GM12878 (cell line): ENCODE measurements at regions not wholly inside any gene's neighbourhood (a gene's known extent, or its start where the extent isn't known, plus 50 kb on each side); places are given as distances from the start of the nearest gene placed in this dataset.

ENCODE experiments used
- ATF2 ChIP-seq: IDR thresholded peaks from 2 replicates; pipeline ENCODE4 v1.6.1; 2012; ENCODE audit warnings: low read length, inconsistent platforms
- BACH1 ChIP-seq: fragments of 450-650 bp; IDR thresholded peaks from 2 replicates; pipeline ENCODE4 v1.6.1; 2017; ENCODE audit warnings: mild to moderate bottlenecking, borderline replicate concordance
- CEBPB ChIP-seq, 2 experiments: fragments of 150-350 bp in 1 of 2; IDR thresholded peaks; 2 replicates each; pipeline ENCODE4 v1.6.1; 2012 to 2014; ENCODE audit warnings: low read depth in 2 of 2, low read length in 2 of 2, borderline replicate concordance in 1 of 2, inconsistent platforms in 1 of 2
- CEBPZ ChIP-seq: fragments of 150-350 bp; IDR thresholded peaks from 2 replicates; pipeline ENCODE4 v1.6.1; 2016; ENCODE audit warnings: low read depth, low read length
- HDAC2 ChIP-seq: fragments of 200-600 bp; sonication (generic); IDR thresholded peaks from 2 replicates; pipeline ENCODE4 v1.6.1; 2017
- IRF4 ChIP-seq: IDR thresholded peaks from 2 replicates; pipeline ENCODE4 v1.6.1; 2011; ENCODE audit warnings: low read depth, low read length
- JUNB ChIP-seq: IDR thresholded peaks from 2 replicates; pipeline ENCODE4 v1.6.1; 2016; ENCODE audit warnings: antibody characterized with exemption, mild to moderate bottlenecking
- KAT2A ChIP-seq: conservative IDR thresholded peaks from 2 replicates; pipeline ENCODE4 v1.6.1; 2011; ENCODE audit warnings: low read depth, low read length; ENCODE audit not compliant: control insufficient read depth
- NR2F1 ChIP-seq: fragments of 450-650 bp; conservative IDR thresholded peaks from 2 replicates; pipeline ENCODE4 v1.6.1; 2017; ENCODE audit warnings: mild to moderate bottlenecking
- PML ChIP-seq: IDR thresholded peaks from 2 replicates; pipeline ENCODE4 v1.6.1; 2012; ENCODE audit warnings: low read length, inconsistent platforms
- POU2F2 ChIP-seq: IDR thresholded peaks from 3 replicates; pipeline ENCODE4 v1.6.1; 2011; ENCODE audit warnings: low read depth, mild to moderate bottlenecking, low read length, borderline replicate concordance
- RCOR1 ChIP-seq: conservative IDR thresholded peaks from 2 replicates; pipeline ENCODE4 v1.6.1; 2012; ENCODE audit warnings: low read depth, low read length, improper control_type of control experiment
- SMAD5 ChIP-seq: IDR thresholded peaks from 2 replicates; pipeline ENCODE4 v1.6.1; 2016; ENCODE audit warnings: antibody characterized with exemption, low read depth
- SMC3 ChIP-seq: IDR thresholded peaks from 2 replicates; pipeline ENCODE4 v1.6.1; 2011; ENCODE audit warnings: low read length, improper control_type of control experiment, borderline replicate concordance
- TARDBP ChIP-seq: IDR thresholded peaks from 2 replicates; pipeline ENCODE4 v1.6.1; 2016; ENCODE audit warnings: borderline replicate concordance
- TBL1XR1 ChIP-seq: IDR thresholded peaks from 2 replicates; pipeline ENCODE4 v1.6.1; 2012; ENCODE audit warnings: low read depth, low read length, improper control_type of control experiment
- TCF12 ChIP-seq: IDR thresholded peaks from 2 replicates; pipeline ENCODE4 v1.6.1; 2011; ENCODE audit warnings: low read depth, mild to moderate bottlenecking, low read length
- YBX1 ChIP-seq: fragments of 450-650 bp; IDR thresholded peaks from 2 replicates; pipeline ENCODE4 v1.6.1; 2016; ENCODE audit warnings: antibody characterized with exemption
- TF ChIP-seq, protein P1 (sequence below): fragments of 450-650 bp; IDR thresholded peaks from 2 replicates; pipeline ENCODE4 v1.6.1; 2016; ENCODE audit warnings: mild to moderate bottlenecking
- TF ChIP-seq, protein P2 (sequence below): IDR thresholded peaks from 2 replicates; pipeline ENCODE4 v1.6.1; 2011; ENCODE audit warnings: borderline replicate concordance, low read depth, mild to moderate bottlenecking, moderate library complexity, mixed read lengths, low read length; ENCODE audit not compliant: insufficient read depth; ENCODE audit errors: extremely low read length
- TF ChIP-seq, protein P3 (sequence below): fragments of 450-650 bp; IDR thresholded peaks from 2 replicates; pipeline ENCODE4 v1.6.1; 2018; ENCODE audit warnings: mild to moderate bottlenecking, low read depth, moderate library complexity; ENCODE audit not compliant: partially characterized antibody

DNA sequence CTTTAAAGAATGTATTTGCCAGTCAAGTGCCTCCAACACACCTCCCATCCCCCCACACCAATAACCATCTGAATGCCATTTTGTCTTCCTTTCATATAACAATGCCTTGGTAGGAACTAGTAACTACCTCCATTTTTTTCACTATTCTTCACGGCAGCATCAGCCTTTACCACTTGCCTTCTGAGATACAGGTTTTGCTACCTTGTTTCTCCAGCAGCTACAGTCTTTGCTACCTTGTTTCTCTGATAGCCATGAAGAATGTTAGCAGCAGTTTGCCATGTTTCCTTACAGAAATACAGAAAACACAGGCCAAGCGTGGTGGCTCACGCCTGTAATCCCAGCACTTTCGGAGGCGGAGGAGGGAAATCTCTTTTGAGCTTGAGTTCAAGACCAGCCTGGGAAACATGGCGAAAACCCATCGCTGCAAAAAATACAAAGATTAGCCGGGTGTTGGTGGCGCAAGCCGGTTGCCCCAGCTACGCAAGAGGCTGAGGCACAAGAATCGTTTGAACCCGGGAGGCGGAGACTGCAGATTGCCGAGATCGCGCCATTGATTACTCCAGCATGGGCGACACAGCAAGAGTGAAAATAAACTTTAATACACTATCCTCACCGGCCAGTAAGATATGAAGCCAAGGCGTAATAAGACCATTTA lies 100.9 kb downstream of the HFE start (continued):
- TF ChIP-seq YBX1 (no peak), NR2F1 (no peak), CEBPZ (no peak), ATF2 (no peak), PML (no peak), IRF4 (no peak), TBL1XR1 (0 out of 2 replicates have a peak, but pooled peaks have one; percentile 52), CEBPB (IDR thresholded peaks at IDR 0.05; ENCODE audit: borderline replicate concordance in 1 of 2, low read depth in 2 of 2, low read length in 2 of 2) (peak in 1 of 2 experiments; percentile 4; a peak in 1 of 4 replicates), SMC3 (no peak), BACH1 (0 out of 2 replicates have a peak, but pooled peaks have one; percentile 10), HDAC2 (no peak), POU2F2 (no peak), JUNB (no peak), TARDBP (no peak), RCOR1 (peak; percentile 73; the same call in 1 of the 2 replicates), TCF12 (0 out of 2 replicates have a peak, but pooled peaks have one; percentile 15), SMAD5 (no peak), KAT2A (no peak)
- TF ChIP-seq, protein P1, sequence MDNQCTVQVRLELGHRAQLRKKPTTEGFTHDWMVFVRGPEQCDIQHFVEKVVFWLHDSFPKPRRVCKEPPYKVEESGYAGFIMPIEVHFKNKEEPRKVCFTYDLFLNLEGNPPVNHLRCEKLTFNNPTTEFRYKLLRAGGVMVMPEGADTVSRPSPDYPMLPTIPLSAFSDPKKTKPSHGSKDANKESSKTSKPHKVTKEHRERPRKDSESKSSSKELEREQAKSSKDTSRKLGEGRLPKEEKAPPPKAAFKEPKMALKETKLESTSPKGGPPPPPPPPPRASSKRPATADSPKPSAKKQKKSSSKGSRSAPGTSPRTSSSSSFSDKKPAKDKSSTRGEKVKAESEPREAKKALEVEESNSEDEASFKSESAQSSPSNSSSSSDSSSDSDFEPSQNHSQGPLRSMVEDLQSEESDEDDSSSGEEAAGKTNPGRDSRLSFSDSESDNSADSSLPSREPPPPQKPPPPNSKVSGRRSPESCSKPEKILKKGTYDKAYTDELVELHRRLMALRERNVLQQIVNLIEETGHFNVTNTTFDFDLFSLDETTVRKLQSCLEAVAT = no peak
- TF ChIP-seq, protein P2, sequence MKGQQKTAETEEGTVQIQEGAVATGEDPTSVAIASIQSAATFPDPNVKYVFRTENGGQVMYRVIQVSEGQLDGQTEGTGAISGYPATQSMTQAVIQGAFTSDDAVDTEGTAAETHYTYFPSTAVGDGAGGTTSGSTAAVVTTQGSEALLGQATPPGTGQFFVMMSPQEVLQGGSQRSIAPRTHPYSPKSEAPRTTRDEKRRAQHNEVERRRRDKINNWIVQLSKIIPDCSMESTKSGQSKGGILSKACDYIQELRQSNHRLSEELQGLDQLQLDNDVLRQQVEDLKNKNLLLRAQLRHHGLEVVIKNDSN = no peak
- TF ChIP-seq, protein P3, sequence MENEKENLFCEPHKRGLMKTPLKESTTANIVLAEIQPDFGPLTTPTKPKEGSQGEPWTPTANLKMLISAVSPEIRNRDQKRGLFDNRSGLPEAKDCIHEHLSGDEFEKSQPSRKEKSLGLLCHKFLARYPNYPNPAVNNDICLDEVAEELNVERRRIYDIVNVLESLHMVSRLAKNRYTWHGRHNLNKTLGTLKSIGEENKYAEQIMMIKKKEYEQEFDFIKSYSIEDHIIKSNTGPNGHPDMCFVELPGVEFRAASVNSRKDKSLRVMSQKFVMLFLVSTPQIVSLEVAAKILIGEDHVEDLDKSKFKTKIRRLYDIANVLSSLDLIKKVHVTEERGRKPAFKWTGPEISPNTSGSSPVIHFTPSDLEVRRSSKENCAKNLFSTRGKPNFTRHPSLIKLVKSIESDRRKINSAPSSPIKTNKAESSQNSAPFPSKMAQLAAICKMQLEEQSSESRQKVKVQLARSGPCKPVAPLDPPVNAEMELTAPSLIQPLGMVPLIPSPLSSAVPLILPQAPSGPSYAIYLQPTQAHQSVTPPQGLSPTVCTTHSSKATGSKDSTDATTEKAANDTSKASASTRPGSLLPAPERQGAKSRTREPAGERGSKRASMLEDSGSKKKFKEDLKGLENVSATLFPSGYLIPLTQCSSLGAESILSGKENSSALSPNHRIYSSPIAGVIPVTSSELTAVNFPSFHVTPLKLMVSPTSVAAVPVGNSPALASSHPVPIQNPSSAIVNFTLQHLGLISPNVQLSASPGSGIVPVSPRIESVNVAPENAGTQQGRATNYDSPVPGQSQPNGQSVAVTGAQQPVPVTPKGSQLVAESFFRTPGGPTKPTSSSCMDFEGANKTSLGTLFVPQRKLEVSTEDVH = no peak
